Left renal pelvis (tissue), 4 donors: ENCODE measurements at regions not wholly inside any gene's neighbourhood (a gene's known extent, or its start where the extent isn't known, plus 50 kb on each side); places are given as distances from the start of the nearest gene placed in this dataset.

Source experiments
- DNase-seq, 4 donors: peaks; one replicate each; pipeline ENCODE4 v3.0.0-alpha.2; 2013; ENCODE audit warnings: low read depth in 4 of 4, low spot score in 3 of 4

DNA sequence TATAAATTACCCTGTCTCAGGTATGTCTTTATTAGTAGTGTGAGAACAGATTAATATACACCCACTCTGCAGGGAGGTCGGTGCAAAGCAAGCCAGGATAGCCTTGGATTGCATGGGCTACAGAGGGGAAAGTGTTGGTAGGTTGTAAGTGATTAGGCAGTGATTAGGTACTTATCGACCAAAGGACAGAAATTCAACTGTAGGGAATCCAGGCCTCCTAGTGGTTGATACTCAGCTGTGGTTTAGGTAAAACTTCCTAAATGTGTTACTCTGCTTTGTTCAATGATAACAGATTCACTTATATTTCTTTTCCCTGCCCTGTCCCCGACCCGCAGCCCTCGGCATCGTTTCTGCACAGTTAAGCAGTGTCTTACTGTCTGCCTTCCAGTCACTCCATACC lies 444.0 kb downstream of the FIGN start:
- DNase-seq: no peak

DNA sequence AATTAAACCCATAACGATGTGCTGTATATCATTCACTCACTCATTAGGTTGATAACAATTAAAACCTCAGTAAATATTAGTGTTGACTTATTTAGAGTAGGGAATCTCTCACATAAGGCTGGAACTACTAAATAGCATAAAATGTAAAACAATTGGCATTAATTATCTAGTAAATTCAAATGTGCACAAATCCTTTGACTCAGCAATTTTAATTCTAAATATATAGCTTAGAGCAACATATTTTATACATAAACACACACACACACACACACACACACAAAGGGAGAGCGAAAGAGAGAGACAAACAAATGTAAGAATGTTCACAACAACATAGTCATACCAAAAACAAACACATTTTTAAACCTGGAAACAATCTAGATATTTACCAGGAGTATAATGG lies 443.1 kb upstream of the KCNH7 start:
- DNase-seq: no peak

DNA sequence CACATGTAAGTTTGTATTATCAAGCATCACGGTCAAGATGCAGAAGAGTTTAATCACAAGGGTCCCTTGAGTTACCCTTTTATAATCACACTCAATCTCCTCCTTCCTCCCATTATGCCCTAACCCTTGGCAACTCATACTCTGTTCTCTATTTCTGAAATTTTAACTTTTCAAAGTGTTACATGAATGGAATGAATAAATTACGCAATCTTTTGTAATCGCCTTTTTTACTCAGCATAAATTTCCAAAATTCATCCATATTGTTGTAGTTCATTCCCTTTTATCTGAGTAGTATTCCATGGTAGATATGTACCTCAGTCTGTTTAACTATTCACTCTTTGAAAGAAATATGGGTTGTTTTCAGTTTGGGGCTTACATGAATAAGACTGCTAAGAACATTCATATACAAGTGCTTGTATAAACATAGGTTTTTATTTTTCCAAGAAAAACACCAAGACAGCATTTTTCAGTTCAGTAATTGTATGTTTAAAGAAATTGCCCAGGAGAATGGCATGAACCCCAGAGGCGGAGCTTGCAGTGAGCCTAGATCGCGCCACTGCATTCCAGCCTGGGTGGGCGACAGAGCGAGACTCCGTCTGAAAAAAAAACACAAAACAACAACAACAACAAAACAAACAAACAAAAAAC lies 430.9 kb upstream of the KCNH7 start:
- DNase-seq: no peak

DNA sequence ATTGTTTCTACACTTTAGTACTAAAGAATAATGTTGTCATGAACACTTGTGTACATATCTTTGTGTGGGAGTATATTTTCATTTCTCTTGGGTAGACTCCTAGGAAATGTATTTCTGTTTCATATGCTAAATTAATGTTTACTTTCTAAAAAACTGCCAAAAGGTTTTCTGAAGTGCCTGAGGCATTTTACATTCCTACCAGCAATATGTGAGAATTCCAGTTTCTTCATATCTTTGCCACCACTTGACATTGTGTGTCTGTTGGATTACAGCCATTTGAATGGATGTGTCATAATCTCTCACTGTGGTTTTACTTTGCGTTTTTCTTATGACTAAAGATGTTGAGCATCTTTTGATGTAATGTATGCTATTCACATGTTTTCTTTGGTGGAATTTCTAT lies 428.2 kb upstream of the KCNH7 start:
- no peak for DNase-seq

DNA sequence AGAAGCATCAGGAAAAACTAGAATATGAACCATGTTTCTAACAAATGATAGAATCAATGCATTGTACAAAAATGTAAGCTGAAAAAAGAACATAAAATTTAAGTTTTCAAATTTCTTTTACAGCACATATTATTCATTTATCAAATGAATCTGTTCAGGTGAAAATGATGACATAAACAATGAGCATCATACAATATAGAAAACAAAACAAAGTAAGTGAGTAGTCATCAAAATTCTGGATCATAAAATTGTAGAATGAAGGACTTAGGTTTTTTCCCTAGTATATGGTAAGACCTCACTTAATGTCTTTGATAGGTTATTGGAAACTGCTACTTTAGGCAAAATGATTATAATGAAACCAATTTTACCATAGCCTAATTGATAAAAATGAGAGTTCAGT lies 427.0 kb upstream of the KCNH7 start:
- DNase-seq: no peak

DNA sequence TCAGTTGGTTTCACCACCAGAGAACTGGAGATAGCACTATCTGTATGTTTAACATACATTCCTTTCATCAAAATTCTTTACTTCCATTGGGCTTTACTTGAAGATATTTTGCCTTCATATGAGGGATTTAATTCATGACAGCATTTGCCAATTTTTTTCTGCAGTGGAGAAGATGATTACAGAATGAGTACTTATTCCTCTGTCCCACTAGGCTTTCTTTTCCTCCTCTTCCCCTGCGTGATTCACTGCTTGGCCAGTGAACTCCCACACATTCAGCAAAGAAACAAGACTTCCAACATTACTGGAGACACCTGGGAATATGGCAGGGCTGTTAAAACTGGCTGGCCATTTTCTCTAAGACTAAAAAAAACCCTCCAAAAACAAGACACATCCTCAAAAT lies 425.8 kb upstream of the KCNH7 start:
- DNase-seq: no peak

DNA sequence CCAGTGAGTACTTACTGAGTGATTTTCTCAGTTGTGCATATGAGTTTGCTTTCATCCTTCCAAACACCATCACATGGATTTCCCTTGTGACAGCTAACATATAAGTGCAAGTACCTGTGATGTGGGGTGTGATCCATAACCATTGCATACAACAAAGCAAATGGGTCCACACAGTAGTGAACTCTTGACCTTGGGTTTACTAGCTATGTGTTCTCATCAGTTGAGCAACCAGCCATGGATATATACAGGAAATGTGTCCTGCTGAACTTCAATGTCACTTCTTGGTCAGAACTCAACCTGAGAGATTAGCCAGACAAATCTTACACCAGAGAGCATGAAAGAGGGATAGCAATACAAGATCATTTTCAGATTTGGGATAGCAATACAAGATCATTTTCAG lies 420.9 kb upstream of the KCNH7 start:
- no peak for DNase-seq

DNA sequence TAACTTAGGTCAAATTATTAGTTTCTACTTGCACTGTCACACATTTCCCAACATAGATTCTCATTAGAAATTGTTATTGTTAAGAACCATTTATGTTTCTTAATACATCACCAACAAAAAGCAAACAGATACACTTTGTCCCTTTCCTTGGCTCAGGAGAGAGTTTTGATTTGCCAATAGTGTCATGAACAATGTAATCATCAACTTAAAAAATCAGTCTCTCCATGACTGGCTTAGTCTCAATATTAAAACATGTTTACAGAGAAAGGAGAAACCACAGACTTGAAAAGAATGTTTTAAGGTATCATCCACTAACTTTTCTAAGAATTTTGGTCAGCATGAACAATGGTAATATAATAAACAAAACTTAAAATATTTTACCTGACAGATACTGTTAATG lies 416.5 kb upstream of the KCNH7 start:
- no peak for DNase-seq

DNA sequence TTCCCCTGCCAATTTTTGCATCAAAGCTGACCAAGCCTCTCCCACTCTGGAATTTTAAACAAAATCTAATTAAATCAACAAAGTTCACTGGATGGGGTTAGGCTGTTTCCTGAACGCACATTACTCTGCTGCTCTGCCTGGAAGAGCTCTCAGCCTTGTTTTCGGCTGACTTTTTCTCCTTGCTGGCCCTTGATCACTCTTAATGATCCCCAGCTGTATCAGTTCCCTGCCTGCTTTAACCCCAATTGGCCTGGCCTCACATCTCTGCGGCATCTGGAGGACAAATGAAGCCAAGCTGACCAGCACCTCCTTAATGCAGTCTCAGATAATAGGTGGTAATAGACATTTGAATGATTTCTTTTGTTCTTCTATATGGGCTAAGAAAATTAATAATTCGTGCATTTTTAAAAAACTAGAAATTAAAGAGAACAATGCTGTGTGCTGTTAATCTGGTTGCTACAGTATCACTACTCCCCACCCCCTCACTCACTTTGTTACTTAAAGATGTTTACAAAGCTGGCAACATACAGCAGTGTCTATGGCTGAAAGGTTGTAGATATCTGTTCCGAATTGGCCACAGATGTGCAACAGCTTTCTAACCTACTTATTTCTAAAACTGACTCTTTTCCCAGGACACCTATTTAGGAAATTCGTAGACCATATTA lies 415.2 kb upstream of the KCNH7 start:
- no peak for DNase-seq

DNA sequence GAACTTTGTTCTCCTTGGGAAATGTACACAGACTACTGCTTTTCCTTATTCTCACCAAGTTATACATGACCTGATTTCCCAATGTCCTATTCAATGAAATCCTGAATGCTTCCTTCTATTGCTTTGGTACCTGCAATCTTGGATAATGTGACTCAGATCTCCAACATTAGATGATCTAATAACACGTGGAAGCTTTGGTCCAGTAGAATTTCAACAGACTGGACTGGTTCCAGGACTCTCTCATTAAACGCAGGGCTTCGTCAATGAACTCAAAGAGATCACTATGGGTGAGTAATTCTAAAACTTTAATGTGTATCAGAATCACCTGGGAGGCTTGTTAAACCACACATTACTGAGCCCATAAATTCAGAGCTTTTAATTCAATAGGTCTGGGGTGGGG lies 413.6 kb upstream of the KCNH7 start:
- DNase-seq: no peak

DNA sequence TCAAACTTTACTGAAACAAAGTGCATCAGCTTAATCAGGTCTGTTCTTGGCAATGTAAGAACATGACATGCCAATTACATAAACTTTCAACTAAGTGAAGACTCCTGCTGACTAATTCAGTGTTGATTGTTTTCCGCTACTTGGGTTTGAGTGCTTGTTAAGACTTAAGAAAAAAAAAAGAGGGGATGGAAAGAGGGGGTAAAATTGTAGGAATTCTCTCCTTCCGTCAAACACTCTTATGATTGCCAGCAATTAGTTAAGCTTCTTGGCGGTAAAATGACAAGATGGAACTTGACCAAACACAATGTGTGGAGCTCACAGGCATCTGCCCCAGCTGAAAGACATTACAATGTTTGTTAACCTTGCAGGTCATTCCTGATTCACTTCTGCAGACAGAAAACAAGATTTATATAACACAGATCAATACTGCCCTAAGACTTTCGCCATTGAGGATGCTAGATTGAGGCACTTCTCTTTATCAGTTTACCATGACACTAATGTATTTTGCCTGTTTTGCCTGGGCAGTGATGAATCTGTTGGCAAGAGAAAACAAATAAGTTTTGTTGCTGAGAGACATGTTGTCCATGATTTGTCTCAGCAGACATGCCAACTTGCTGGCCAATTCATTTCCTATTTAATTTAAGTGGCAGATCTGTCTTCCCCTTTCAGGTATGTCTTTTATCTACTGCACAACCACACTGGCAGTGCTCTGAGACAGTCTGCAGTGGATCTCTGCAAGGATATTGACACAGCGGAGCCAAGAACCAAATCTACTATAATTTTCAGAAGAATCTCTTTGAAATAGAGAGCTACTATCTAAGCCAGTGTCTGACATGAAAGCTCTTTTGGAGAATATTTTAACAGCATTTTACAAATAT lies 410.0 kb upstream of the KCNH7 start:
- DNase-seq: no peak

DNA sequence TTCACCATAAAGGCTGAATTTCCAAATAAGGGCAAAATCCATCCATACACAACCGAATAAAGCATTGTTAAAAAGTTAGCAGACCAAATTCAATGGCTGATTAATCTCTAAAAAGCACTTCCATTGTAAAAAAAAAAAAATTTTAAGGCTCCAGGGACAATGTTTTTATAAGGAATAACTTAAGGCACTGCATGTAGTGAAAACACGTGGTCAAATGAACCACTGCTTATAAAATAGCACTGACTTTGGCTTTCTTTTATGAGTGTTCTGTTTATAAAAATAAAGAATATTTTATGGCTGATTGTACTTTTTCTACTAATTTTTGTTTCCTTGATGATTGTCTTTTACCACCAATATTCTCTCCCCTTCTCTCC lies 409.3 kb upstream of the KCNH7 start:
- no peak for DNase-seq

DNA sequence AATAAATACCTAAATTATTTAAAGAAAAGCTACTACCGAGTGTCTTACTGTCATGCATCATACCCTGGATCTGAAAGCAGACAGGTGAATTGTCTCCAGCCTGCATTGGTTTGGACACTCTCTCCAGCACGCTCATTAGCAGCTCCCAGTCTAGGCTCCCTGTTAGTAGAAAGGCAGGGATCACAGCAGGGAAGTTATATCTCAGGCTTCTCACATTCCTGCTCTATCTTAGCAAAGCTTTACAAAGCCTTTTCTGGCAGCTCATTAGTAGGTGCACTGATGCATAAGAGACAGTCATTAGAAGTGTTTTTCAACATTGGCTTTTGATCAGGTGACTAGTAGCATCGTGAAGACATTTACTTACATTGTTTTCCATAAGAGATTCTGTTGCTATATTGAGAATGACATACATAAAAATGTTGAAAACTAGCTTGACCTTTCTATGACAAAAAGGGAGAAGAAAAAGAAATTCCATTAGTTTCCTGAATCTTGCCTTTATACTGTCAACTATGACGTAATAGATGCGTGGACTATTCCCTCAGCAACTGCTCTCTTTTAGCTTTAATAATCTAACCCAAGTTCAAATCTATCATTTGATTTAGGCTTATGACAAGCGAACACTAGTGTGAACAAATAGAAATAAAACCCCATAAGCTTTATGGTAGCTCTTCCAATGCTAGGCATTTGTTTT lies 408.7 kb upstream of the KCNH7 start:
- no peak for DNase-seq

DNA sequence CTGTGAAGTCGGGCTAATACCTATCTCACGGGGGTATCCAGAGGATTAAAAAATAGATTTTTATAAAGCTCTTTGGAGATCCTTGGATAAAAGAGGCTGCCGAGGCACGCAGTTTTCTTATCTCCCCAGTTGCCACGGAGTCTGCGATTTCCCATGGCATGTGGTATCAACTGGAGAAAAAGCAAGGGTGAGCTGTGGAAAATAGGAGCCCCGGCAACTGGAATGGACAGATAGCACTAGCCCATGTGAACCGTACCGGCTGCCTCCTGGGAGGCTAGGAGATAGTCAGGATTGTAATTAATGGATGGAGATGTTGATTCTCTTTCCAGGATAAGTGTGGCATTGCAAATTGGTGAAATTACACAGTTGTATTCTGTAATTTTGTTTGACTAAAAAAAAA lies 407.6 kb upstream of the KCNH7 start:
- no peak for DNase-seq

DNA sequence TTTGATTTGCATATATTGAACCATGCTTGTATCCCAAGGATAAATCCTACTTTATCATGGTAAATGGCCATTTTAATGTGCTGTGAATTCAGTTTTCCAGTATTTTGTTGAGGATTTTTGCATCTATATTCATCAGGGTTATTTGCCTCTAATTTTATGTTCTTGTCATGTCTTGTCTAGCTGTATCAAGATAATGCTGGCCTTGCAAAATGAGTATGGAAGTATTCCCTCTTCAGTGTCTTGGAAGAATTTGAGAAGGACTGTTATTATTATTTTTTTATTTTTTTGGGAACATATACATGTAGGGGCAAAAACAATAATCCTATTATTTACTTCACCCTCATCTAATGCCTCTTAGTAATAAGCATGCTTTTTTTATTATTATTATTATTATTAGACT lies 398.0 kb upstream of the KCNH7 start:
- no peak for DNase-seq

DNA sequence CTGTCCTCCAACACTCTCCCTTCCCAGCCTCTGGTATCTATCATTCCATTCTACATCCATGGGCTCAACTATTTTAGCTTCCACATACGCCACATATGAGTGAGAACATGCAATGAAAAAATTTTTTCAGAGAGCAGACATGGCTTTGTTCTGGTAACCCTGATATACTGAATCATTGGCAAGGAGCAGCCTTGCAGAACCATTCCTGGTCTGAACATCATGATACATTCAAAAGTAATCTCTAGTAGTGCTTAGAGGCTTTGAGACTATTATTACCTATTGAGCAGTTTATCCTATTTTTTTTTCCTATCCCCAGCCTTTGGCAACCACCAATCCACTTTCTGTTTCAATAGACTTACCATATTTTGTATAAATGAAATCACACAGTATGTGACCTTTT lies 393.1 kb upstream of the KCNH7 start:
- no peak for DNase-seq

DNA sequence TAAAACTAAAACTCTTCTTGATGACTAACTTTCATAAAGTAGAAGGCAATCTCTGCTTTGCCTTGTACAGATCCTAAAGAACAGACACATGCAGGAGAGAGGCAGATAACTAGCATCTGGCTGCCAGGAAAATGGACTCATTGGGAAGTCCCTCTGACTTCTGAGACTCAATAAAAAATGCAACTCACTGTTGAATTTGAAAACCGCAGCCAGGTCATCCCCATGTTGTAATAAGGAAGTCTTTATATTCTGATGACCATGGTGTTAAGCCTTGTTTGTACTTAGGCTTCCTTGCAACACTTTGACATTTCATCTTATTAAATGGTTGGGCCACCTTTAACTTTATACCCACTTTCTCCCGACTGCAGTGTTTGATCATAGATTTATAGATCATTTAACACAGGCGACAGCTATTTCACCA lies 375.1 kb upstream of the KCNH7 start:
- DNase-seq: no peak

DNA sequence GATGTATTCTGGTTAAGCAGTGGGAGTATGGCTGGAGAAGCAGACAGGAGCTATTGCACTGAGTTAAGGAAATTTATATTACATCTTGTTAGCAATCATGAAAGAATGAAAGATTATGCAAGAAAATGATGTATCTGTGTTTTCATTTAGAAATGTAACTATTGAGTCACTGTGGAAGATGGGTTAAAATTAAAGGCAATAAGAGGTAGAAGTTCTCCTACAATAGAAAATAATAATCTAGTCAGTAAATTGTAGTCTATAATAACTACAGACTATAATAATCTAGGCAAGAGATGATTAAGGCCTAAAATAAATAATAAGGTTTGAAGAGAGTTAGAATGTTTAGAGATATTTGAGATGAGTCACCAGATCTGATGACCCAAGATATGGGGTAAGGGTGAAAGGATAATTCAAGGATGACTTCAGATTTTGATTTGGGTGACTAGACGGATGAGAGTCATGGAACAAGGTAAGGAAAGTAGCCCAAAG lies 371.9 kb upstream of the KCNH7 start:
- DNase-seq: no peak

DNA sequence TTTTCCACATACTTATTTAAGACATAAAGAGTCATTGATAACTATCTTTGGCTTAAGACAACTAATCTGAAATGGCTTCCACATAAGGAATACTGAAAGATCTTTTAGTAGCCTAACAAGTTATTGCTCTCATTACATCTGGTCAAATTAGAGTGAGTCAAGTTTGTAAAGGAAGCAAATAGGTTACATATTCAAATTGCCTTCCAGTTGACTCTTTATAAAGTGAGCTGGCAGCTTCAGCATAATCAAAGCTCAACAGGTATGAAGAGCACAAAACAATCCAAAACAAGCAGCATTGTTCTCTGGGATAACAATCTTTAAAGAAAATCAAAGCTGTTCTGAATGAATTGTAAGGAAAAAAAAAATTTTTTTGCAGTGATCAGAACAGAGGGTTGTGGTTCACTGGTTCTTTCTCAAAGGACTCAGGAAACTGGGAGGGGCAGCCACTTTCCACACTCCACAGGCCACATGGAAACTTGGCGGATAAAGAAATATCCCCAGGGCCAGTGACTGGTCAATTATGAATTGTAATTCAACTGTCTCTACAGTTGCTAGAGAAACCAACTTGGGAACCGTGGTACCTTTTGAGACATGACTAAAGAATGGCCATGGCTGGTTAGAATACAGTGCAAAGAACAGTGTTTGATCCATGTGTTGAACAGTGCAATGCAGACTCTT lies 369.3 kb upstream of the KCNH7 start:
- peak in 2 of 4 donors; percentile 5 to 12 for DNase-seq

DNA sequence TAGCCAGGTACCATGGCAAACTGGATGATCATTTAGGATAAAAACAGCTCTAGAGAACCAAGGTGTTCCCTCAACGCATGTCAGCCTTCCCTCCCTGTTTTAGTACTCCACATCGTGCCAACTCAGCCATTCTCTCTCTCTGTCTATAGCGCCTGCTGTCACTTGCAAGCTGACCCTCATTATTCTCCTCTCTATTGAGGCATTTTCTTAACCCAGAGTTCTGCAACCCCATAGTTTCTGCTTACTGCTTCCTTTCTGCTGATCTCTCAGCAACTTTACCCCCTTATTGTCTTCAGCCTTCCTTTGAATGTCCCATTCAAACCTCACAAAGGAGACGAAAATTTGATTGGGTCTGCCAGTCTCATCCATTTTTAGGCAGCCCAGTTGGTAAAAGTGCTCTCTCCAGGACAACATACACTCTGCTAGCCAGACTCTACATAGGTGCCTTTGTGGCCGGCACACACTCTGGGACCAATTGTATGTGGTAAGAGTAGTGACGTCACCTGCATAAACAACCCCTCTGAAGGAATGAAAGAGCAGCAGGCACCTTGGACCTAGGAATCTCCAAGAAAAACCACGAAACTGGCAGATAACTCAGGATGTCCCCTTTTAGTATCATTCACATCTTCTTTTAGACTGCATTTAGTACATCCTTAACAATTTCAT lies 367.2 kb upstream of the KCNH7 start:
- no peak for DNase-seq
